ENCODE measurements at regions not wholly inside any gene's neighbourhood (a gene's known extent, or its start where the extent isn't known, plus 50 kb on each side); places are given as distances from the start of the nearest gene placed in this dataset.
"Not testable (repeated sequence)": the region's sequence is repeated elsewhere in the genome, so short reads cannot be mapped to it uniquely, and the experiment has no call there.

GRCh38 chr2:132267105-132267497, 105.3 kb upstream of the ANKRD30BL start:
- no peak overlapping the region for H3K9ac ChIP-seq (ENCODE audit: low read depth, low read length, poor library complexity, severe bottlenecking)
- H4K20me1 ChIP-seq (ENCODE audit: insufficient read depth, low read length, poor library complexity, severe bottlenecking) = no peaks in the 10 kb centered on the region
- no peak for TF ChIP-seq CTCF (conservative IDR thresholded peaks at IDR 0.05; ENCODE audit: low read length)
- TF ChIP-seq EZH2phosphoT487 (IDR thresholded peaks at IDR 0.05; ENCODE audit: borderline replicate concordance) = no peak
- no peaks in the 10 kb centered on the region for H3K36me3 ChIP-seq (ENCODE audit: insufficient read depth, low read length)
- no peaks in the 10 kb centered on the region for H3K9me3 ChIP-seq (ENCODE audit: insufficient read depth, low read depth, low read length)
- H3K27me3 ChIP-seq (ENCODE audit: insufficient read depth, low read length, poor library complexity, severe bottlenecking) = no peaks in the 10 kb centered on the region
- H3K4me3 ChIP-seq (ENCODE audit: low read length, poor library complexity, severe bottlenecking) = peak overlapping the region; percentile 41
- peaks cover 4% of the 10 kb centered on the region for H3K4me1 ChIP-seq (ENCODE audit: insufficient read depth, low read length, poor library complexity, severe bottlenecking)
- peak overlapping the region; percentile 64 for H2AFZ ChIP-seq (ENCODE audit: low read length)
- H3F3A ChIP-seq (ENCODE audit: low read depth) = no peaks in the 10 kb centered on the region
- H3K4me2 ChIP-seq (ENCODE audit: low read depth, low read length, poor library complexity, severe bottlenecking) = peak overlapping the region; percentile 58
- no peaks in the 10 kb centered on the region for H3K79me2 ChIP-seq (ENCODE audit: insufficient read depth, low read length)
- no peaks in the 10 kb centered on the region for H3K9me2 ChIP-seq (replicated peaks; ENCODE audit: low read depth, low read length)

GRCh38 chr2:132267498-132268283, 105.9 kb upstream of the ANKRD30BL start:
- H3K9ac ChIP-seq (ENCODE audit: low read depth, low read length, poor library complexity, severe bottlenecking); H4K20me1 ChIP-seq (ENCODE audit: insufficient read depth, low read length, poor library complexity, severe bottlenecking); H3K9me2 ChIP-seq (replicated peaks; ENCODE audit: low read depth, low read length); H3K9me3 ChIP-seq (ENCODE audit: insufficient read depth, low read depth, low read length); H3F3A ChIP-seq (ENCODE audit: low read depth); H3K27me3 ChIP-seq (ENCODE audit: insufficient read depth, low read length, poor library complexity, severe bottlenecking); H3K36me3 ChIP-seq (ENCODE audit: insufficient read depth, low read length); H3K79me2 ChIP-seq (ENCODE audit: insufficient read depth, low read length); H3K4me1 ChIP-seq (ENCODE audit: insufficient read depth, low read length, poor library complexity, severe bottlenecking): not testable (repeated sequence)
- H3K4me2 ChIP-seq (ENCODE audit: low read depth, low read length, poor library complexity, severe bottlenecking) = peak overlapping the region; percentile 58
- peak overlapping the region; percentile 64 for H2AFZ ChIP-seq (ENCODE audit: low read length)
- H3K4me3 ChIP-seq (ENCODE audit: low read length, poor library complexity, severe bottlenecking) = peak overlapping the region; percentile 41

GRCh38 chr2:132268284-132268976, 106.7 kb upstream of the ANKRD30BL start:
- H3K9me3 ChIP-seq (ENCODE audit: insufficient read depth, low read depth, low read length); H3K4me1 ChIP-seq (ENCODE audit: insufficient read depth, low read length, poor library complexity, severe bottlenecking); H3K36me3 ChIP-seq (ENCODE audit: insufficient read depth, low read length); H4K20me1 ChIP-seq (ENCODE audit: insufficient read depth, low read length, poor library complexity, severe bottlenecking); H3K9me2 ChIP-seq (replicated peaks; ENCODE audit: low read depth, low read length); H3F3A ChIP-seq (ENCODE audit: low read depth); H2AFZ ChIP-seq (ENCODE audit: low read length); H3K9ac ChIP-seq (ENCODE audit: low read depth, low read length, poor library complexity, severe bottlenecking); H3K79me2 ChIP-seq (ENCODE audit: insufficient read depth, low read length); H3K27me3 ChIP-seq (ENCODE audit: insufficient read depth, low read length, poor library complexity, severe bottlenecking): not testable (repeated sequence)
- TF ChIP-seq CTCF (conservative IDR thresholded peaks at IDR 0.05; ENCODE audit: low read length) = peak; percentile 37
- peak overlapping the region; percentile 41 for H3K4me3 ChIP-seq (ENCODE audit: low read length, poor library complexity, severe bottlenecking)
- H3K4me2 ChIP-seq (ENCODE audit: low read depth, low read length, poor library complexity, severe bottlenecking) = peak overlapping the region; percentile 58

Measured in Loucy (cell line).